ENCODE measurements at regions not wholly inside any gene's neighbourhood (a gene's known extent, or its start where the extent isn't known, plus 50 kb on each side); places are given as distances from the start of the nearest gene placed in this dataset.
"Not testable (repeated sequence)": the region's sequence is repeated elsewhere in the genome, so short reads cannot be mapped to it uniquely, and the experiment has no call there.

- DNase-seq (ENCODE audit: low read depth, low spot score): no peak
Measured at GRCh38 chr7:21317966-21318915, 109.6 kb upstream of the SP4 start.

- DNase-seq (ENCODE audit: low read depth, low spot score): no peak
Measured at GRCh38 chr7:21318916-21319270, 109.0 kb upstream of the SP4 start.

GRCh38 chr7:21326241-21326640 is 101.6 kb upstream of the SP4 start:
- no peak for DNase-seq (ENCODE audit: low read depth, low spot score)

GRCh38 chr7:21326921-21327320 is 101.0 kb upstream of the SP4 start:
- DNase-seq (ENCODE audit: low read depth, low spot score): no peak

GRCh38 chr7:21327422-21328409 is 100.2 kb upstream of the SP4 start:
- no peak for DNase-seq (ENCODE audit: low read depth, low spot score)

GRCh38 chr7:21330462-21331178 is 97.3 kb upstream of the SP4 start:
- DNase-seq (ENCODE audit: low read depth, low spot score): no peak

GRCh38 chr7:21334906-21335305 is 93.0 kb upstream of the SP4 start:
- DNase-seq (ENCODE audit: low read depth, low spot score): no peak

- no peak for DNase-seq (ENCODE audit: low read depth, low spot score)
Measured at GRCh38 chr7:21336743-21337142, 91.1 kb upstream of the SP4 start.

GRCh38 chr7:21338728-21339164 is 89.1 kb upstream of the SP4 start:
- peak; percentile 40 for DNase-seq (ENCODE audit: low read depth, low spot score)

GRCh38 chr7:21344900-21345299 is 83.0 kb upstream of the SP4 start:
- DNase-seq (ENCODE audit: low read depth, low spot score): not testable (repeated sequence)

GRCh38 chr7:21345361-21345760 is 82.5 kb upstream of the SP4 start:
- no peak for DNase-seq (ENCODE audit: low read depth, low spot score)

- DNase-seq (ENCODE audit: low read depth, low spot score): no peak
Measured at GRCh38 chr7:21346297-21346696, 81.6 kb upstream of the SP4 start.

GRCh38 chr7:21352540-21353387 is 75.1 kb upstream of the SP4 start:
- no peak for DNase-seq (ENCODE audit: low read depth, low spot score)

- DNase-seq (ENCODE audit: low read depth, low spot score): no peak
Measured at GRCh38 chr7:21353388-21353780, 74.5 kb upstream of the SP4 start.

GRCh38 chr7:21354284-21354683 is 73.6 kb upstream of the SP4 start:
- DNase-seq (ENCODE audit: low read depth, low spot score): no peak

GRCh38 chr7:21355406-21355874 is 72.4 kb upstream of the SP4 start:
- DNase-seq (ENCODE audit: low read depth, low spot score): peak; percentile 10

- no peak for DNase-seq (ENCODE audit: low read depth, low spot score)
Measured at GRCh38 chr7:21356616-21357015, 71.3 kb upstream of the SP4 start.

- no peak for DNase-seq (ENCODE audit: low read depth, low spot score)
Measured at GRCh38 chr7:21357151-21358097, 70.5 kb upstream of the SP4 start.

- no peak for DNase-seq (ENCODE audit: low read depth, low spot score)
Measured at GRCh38 chr7:21358648-21359047, 69.2 kb upstream of the SP4 start.
